ENCODE measurements at regions not wholly inside any gene's neighbourhood (a gene's known extent, or its start where the extent isn't known, plus 50 kb on each side); places are given as distances from the start of the nearest gene placed in this dataset.
A peak's percentile ranks its signal among the peaks of the same experiment; 100 is the strongest.
"Not testable (repeated sequence)": the region's sequence is repeated elsewhere in the genome, so short reads cannot be mapped to it uniquely, and the experiment has no call there.

DNA sequence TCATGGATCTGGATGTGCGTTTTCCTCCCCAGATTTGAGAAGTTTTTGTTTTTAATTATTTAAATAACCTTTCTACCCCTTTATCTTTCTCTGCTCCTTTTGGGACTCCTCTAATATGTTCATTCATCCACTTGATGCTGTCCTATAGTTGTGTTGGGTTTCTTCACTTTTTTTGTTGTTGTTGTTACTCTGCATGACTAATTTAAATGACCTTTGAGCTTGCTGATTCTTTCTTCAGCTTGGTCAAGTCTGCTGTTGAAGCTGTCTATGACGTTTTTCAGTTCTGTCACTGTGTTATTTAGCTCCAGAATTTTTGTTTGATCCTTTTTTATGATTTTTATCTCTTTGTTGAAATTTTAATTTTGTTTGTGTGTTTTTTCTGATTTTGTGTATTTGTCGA, 463.6 kb upstream of the ALCAM start:
- no peak for DNase-seq

DNA sequence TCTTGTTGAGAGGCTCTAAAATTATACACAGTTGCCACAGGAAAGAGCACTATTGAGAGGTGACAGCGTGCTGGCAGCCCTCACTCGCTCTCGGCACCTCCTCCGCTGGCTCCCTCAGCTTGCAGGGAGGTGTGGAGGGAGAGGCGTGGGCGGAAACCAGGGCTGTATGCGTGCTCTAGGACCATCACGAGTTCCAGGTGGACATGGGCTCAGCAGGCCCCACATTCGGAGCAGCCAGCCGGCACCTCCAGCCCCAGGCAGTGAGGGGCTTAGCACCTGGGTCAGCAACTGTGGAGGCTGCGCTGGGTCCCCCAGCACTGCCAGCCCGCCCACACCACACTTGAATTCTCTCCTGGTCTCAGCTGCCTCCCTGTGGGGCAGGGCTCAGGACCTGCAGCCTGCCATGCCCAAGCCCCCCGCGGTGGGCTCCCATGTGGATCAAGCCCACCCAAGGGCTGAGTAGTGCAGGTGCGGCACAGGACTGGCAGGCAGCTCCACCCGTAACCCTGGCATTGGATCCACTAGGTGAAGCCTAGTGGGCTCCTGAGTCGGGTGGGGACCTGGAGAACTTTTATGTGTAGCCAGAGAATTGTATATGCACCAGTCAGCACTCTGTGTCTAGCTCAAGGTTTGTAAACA, 460.6 kb upstream of the ALCAM start:
- DNase-seq, result no peak

DNA sequence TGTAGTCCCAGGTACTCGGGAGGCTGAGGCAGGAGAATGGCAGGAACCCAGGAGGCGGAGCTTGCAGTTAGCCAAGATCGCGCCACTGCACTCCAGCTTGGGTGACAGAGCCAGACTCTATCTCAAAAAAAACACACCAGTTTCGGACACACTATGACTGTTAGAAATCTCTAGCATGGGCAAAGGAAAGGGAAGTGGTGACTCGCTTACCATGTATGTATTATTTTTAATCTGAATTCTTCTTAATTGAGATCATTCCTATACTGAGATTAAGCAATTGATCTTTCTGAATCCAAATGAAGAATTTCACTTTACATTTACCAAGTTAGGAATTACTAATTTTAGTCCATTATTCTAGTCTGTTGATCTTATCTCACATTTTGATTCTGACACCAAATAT, 459.2 kb upstream of the ALCAM start:
- no peak for DNase-seq

DNA sequence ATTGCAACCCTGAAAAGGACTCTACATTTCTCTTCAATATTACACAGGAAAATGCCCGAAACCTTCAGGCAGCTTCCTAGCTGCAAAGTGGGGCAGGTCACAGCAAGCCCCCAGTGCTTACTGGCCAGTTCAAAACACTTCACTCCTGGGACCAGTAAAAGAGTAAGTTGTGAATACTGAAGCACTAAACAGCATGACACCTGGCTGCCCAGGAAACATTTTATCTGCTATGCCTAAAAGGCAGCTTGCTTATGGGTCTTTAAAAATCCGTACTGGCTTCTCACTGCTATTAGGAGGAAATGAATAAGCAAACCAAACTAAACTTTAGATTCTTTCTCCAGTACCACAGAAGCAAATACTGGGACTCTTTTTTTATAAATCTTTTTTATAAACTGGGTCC, 457.9 kb upstream of the ALCAM start:
- DNase-seq, result peak; percentile 39

DNA sequence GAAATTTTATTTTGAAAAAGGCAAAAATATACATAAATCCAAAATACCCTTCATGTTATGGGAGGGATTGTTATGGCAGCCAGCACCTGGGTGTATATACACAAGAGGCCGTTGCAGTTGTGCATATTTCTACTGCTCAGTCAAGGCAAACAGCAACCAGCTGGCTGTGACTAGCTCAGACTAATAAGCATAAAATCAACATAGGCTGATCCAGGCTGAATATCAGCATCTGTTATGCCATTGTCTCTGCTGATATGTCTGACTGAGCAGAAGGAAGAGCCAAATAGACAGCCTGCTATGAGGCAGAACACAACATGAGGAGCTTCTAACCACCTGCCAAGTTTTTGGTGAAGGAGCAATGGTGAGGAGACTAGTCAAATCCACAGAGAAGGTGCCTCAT, 457.5 kb upstream of the ALCAM start:
- DNase-seq, result peak; percentile 86

DNA sequence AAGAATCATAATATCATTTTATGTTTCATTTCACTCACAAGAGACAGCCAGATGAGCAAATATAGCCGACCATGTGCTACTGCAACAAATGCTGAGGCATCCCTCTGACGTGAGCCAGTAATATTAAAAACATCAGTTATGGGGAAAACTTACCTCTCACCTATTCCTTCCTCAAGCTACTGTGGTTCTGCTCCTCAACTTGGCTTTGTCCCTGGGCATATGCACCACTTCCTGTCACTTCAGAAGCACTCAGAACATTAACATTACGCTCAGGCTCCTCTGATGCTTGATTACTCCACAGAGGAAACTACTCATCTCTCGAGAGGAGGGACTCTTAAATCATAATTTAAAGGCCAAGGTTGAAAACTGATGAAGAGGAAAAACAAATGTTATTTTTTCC, 457.0 kb upstream of the ALCAM start:
- peak; percentile 67 for DNase-seq

DNA sequence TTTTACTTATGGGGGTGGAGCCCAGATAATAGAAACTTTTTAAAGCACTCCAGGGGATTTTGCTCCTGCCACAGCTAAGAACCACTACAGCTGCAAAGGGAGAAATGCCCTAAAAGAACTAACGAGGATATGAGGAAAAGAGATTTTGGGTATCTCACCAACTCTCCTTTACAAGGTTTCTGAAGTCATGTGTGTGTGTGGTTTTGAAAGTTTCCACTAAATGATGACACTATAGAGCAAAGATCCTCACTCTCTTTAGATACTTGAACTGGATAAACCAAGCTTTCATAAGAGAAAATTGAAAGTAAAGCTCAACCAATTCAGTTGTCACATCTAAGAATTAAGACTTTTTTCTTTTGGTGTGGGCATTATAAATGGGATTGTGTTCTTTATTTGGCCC, 455.3 kb upstream of the ALCAM start:
- DNase-seq, result no peak

DNA sequence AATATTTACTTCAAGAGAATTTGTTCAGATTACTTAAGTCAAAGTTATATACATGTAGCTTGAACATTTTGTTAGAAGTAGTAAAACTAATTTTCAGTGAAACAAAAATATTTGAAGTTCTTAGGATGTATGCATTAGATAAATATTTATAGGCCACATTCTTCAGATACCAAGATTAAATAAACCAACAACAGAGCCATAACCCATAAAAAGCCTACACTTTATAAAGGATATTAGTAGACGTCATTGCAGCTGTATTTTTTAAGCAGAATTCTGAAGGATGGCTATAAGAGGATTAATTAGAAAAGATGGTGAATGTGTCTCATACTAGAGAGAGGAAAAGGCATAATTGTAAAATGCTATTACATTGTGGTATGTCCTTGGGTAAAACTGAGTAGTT, 449.7 kb upstream of the ALCAM start:
- no peak for DNase-seq

DNA sequence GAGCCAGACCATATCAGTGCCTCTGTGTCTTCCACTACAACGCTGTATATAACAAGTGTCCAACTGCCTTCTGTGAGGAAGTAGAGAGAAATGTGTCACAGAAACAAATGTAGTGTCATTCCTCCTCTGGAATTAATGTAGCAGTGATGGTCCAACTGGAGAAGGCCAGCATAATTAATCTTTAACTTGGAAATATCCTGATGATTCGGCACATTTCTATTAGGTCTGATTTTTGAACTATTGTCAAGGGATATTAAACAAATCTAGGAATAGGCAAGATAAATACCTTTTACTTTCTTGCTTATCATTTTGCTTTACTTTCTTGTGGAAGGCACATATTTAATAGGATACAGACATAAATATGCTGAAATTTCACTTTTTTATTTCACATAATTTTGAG, 446.2 kb upstream of the ALCAM start:
- DNase-seq, result no peak

DNA sequence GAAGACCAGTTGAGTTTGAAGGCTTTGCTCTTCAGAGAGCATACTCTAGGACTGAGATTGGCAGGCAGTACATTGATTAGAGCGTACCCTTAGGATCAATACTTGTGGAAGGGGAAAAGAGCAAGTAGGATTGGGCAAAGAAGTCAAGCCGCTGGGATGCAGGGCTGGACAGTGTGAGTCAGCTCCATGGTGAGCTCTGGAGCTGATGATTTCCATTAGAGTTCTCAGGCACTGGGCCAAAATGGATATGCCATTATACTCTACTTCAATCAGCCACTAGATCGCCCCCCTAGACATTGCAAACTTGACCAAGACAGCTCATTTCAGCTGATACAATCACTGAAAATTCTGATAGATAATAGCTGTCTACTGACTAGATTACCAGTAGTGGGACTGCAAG, 432.7 kb upstream of the ALCAM start:
- DNase-seq, result no peak

DNA sequence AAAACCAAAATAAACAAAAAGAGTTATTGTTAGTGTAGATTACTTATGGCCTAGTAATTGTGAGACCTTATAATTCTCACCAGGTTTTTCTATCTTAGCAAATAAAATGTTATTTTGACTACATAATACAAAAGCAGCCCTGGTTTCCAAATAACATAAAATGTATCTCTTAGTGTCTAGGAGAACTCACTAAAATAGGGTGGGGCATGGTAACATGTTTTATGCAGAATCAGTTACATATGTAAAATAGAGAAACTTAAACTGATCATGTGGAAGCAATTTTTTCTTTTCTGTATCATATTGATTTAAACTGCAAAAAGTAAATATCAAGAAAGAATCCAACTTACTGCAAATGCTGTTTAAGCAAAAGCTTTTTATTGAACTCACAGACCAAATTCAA, 431.1 kb upstream of the ALCAM start:
- no peak for DNase-seq

DNA sequence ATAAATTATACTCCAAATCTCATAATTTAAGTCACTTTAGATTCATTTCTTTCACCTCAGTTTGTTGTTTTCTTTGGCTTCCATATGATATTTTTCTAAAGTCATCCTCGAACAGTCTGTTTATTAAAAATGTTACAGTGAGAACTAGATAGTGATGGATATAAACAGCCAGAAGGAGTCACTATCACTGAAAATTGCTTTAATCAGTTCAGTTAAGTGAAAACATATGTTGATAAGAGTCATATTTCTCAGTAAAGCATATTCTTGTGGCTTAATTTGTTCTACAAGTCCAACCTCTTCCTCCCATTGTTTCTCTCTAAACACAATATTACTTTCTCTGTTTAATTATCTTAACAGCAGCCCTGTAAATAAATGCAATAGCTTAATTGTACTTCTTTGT, 427.5 kb upstream of the ALCAM start:
- DNase-seq, result peak; percentile 50

DNA sequence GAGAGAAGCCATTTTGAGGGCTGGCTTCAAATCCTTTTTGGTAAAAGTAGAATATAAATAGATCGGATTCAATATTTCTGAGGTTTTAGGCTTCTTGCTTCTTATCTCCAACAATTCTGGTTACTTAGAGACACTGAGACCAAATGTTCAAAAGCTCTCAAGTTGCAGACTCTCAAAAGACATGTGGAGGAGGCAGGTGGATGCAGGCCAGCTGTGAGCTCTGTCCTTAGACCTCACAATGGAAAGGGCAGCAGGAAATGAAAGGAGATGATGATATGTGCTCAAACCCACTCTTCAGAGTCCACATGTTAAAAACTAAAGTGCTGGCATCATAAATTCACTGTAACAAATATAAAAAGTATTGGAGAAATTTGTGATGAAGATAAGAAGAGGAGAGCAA, 424.9 kb upstream of the ALCAM start:
- DNase-seq, result no peak

DNA sequence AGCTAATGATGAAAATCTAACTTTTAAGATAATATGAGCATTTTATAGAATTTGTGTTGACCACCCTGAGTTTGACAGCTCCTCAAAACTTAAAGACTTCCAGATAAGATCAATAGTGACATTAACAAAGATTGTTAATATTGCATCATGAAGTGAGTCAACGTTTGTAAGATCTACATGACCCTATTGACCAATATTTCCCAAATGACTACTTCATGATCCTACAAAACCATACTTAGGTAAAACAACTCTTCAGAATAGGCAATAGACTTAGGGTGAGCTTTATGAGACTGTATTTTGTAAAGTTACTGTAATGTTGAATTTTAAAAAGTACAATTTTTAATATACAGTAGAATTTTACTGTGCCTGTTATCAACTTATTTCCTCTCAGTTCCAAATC, 422.7 kb upstream of the ALCAM start:
- DNase-seq, result no peak

DNA sequence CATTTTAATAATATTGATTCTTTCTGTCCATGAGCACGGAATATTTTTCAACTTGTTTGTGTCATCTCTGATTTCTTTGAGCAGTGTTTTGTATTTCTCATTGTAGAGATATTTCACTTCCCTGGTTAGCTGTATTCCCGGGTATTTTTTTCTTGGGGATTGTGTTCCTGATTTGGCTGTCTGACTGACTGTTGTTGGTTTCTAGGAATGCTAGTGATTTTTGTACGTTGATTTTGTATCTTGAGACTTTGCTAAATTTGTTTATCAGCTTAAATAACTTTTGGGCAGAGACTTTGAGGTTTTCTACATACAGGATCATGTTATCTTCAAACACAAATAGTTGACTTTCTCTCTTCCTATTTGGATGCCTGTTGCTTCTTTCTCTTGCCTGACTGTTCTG, 418.8 kb upstream of the ALCAM start:
- DNase-seq, result no peak

DNA sequence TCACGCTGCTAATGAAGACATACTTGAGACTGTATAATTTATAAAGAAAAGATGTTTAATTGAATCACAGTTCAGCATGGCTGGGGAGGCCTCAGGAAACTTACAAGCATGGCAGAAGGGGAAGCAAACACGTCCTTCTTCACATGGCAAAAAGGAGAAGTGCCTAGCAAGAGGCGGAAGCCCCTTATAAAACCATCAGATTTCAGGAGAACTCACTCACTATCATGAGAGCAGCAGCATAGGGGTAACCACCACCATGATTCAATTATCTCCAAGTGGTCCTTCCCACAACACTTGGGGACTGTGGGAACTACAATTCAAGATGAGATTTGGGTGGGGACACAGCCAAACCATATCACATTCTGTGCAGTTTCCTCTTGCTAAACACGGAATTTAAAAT, 416.9 kb upstream of the ALCAM start:
- not testable (repeated sequence) for DNase-seq

DNA sequence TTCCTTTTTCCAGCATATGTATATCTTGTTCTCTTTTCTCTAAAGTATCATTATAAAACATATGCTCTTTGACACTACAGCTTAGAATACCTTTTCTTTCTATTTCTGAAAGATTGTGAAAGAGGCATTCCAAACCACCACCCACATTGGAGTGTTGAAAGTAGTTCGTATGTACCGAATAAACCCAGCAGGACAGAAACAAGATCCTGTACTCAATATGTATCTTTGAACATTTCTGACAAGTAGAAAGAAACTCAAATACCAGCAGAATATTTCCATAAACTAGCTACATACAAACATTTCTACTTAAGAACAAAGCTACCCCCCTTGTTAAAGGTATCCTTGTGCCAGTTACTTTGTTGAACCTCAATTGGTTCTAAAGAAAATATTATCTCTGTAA, 415.3 kb upstream of the ALCAM start:
- DNase-seq, result no peak

DNA sequence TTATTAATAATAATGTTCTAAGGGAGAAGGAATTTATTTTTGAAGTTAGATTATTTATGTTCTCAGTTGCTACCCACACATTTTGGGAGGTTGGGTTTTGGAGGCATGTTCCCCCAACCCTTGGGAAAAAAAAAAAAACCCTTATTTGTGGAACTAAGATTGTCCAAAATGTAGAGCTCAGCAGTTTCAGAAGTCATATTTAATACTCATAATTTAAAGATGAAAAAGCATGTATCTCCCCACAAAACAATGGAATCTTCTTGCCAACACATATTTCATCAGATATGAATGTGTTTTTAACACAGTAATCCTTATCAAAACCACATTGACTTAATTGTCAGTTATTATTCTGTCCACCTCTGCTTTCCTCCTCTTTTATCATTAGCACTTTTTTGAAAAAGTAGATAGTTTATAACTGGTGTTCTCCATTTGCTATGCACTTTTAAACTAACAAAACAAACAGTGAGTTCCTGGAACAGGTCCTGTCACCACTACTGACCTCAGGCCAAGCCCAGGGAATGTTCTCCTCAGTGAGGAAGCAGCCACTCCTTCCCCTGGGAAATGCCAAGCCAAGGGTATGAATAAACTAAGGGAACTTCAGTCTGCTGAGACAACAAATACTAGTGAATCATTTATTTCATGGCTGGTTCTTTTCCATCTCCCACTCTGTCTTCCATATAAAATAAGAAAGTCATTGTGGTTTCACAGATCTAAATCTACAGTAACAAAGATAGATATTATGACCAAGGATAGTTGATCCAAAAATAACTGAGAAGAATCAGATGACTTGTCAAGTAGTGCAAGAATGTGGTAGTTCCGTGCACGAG, 414.4 kb upstream of the ALCAM start:
- DNase-seq, result no peak

DNA sequence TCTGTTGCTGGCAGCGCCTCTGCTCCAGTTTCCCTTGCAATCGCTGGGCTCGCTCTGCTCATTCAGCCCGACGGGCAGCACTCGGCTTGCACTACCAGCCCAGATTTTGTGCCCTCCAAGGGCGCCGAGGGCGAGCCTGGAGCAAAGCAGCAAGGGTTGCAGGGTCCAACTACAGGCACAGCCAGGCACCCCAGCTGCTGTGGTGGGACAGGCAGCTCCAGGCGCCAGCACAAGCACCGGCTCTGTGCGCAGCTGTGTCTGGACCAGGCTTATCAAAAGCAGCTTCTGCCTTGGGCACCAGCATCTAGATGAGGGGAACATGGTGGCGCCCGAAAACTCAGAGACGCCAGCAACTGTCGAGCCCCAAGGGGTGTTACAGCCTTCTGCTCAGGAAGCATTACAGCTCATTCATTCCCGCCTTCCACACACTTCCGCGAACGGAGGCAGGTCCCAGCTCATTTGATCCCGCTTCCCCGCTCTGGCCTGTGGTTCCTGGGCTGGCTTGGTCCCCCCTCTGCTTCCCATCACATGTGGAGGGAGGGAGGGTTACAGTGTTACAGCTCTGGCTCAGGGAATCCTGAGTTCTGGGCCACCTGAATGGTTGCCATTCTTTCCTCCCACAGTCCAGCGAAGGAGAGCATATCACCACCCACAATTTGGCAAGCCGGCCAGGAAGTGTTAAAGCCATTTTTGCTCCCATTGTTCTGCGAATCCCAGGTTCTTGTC, 409.9 kb upstream of the ALCAM start:
- DNase-seq, result no peak

DNA sequence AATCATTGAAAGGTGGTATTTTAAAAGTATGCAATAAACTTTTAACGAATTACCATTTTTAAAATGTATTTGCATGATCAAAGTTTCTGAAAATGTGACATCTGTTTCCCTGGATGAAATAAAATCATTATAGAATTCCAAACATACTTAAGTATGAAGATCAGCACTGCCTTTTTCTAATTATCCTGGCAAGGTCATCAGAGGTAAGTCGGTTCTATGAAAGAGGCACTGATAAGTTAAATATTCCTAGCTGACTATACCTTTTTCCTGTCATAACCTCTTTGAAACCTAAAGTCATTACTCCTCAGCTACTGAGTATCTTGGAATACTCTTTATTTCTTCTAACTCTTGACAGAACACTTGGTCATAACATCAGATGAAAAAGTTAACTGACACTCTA, 406.1 kb upstream of the ALCAM start:
- DNase-seq, result no peak

DNA sequence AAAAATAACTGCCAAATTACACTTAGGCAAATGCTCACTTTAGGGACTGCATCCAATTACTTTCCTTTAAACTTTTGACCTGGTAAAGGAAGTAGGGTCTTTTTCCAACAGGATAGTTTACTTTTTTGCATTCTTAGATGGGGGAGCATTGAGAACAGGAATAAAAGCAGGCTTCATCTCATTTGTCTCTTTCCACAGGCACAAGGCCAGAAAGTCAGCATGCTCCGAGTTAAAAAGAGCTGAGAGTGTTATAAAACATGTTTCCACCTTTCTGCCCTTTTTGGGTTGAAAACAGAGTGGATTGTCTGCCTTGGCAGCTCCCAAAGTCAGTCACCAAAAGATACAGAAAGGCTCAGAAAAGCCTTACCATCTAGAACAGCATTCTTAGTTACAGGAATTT, 404.9 kb upstream of the ALCAM start:
- no peak for DNase-seq

DNA sequence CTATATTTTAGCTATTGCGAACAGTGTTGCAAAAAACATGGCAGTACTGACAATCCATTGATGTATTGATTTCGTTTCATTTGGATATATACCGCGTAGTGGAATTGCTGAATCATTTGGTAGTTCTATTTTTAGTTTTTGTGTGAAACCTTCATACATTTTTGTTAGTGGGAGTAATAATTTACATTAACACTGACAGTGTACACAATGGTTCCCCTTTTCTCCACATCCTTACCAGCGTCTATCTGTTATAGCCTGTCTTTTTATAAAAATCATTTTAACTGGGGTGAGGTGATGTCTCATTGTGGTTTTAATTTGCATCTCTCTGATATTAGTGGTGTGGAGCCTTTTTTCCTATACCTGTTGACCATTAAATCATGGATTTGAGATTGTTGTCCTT, 392.4 kb upstream of the ALCAM start:
- no peak for DNase-seq

DNA sequence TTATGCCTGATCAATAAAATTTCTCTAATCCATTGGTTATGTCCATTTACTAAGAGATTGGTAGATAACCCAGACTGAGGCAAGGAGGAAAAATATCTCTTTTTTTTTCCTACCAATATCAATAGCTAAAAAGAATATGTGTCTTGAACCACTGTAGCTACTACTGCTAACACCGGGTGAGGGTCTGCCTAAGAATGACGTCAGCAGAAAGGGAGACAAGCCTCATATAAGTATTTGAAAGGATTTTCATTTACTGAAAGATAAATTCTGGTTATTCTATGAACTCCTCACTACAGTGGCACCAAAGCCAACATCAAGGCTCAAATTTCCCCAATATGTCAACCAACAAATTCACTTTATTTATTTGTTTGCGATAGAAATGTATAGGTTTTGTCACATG, 389.0 kb upstream of the ALCAM start:
- DNase-seq, result no peak

DNA sequence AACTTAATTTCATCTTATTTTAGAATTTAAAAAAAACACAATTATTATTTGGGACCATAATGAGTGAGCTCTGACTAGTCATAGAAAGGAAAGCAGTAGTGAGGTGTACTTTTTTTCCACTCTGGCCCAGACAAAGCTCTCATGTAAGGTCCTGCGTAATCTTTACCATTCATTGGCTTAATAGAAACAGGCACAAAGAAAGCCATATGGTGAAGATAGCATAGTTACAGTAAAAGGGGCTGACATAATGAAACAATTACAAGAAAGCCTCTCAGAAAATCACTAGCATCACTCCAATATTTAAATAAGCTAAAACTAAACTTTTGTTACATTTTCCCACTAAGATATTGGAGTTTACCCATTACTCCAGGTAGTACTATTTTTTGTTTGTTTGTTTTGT, 384.6 kb upstream of the ALCAM start:
- no peak for DNase-seq
